GM23248 (cell line): ENCODE measurements at regions not wholly inside any gene's neighbourhood (a gene's known extent, or its start where the extent isn't known, plus 50 kb on each side); places are given as distances from the start of the nearest gene placed in this dataset.

Experiments
- EZH2 ChIP-seq: fragments of 200-600 bp; sonication (generic); IDR thresholded peaks from 2 replicates; pipeline ENCODE4 v1.6.1; 2018; ENCODE audit warnings: antibody characterized with exemption, mild to moderate bottlenecking; ENCODE audit not compliant: insufficient read depth, poor library complexity, severe bottlenecking
- EZH2phosphoT487 ChIP-seq: fragments of 200-600 bp; sonication (generic); IDR thresholded peaks from 2 replicates; pipeline ENCODE4 v1.6.1; 2018; ENCODE audit warnings: antibody characterized with exemption, moderate library complexity, mild to moderate bottlenecking, low read depth; ENCODE audit not compliant: insufficient read depth

- no peak for TF ChIP-seq EZH2
- TF ChIP-seq EZH2phosphoT487, result no peak
Observed at GRCh38 chr1:198031086-198031485, 113.9 kb downstream of the LHX9 start.
